GM12878 (cell line): ENCODE measurements at regions not wholly inside any gene's neighbourhood (a gene's known extent, or its start where the extent isn't known, plus 50 kb on each side); places are given as distances from the start of the nearest gene placed in this dataset.

Experiments used
- ATAC-seq: fragments of 200-7000 bp; cut with Tn5 transposase; 3 replicates; pipeline ENCODE4 v1.9.1; 2020; ENCODE audit warnings: mild to moderate bottlenecking, moderate library complexity
- BruUV-seq: library from RNA; stranded (reverse); fragments of 400-500 nt; replicated peaks from 2 replicates; lab custom pipeline; 2021; lab: Mats Ljungman, UMichigan
- CTCF ChIA-PET: fragments of 300-600 bp; sonication (Branson Sonifier 250); formaldehyde crosslinking; extraction: SDS; loops from one replicate; lab custom pipeline; 2021; ENCODE audit warnings: inconsistent platforms; lab: Yijun Ruan, JAX
- POLR2A ChIA-PET: fragments of 350-600 bp; formaldehyde crosslinking; extraction: SDS; loops from one replicate; lab custom pipeline; 2021; ENCODE audit warnings: inconsistent platforms; lab: Charles Lee
- RAD21 ChIA-PET: fragments of 300-600 bp; sonication (Branson Sonifier 250); formaldehyde crosslinking; loops from one replicate; lab custom pipeline; 2023; ENCODE audit warnings: antibody characterized with exemption; ENCODE audit not compliant: unreplicated experiment; lab: Charles Lee
- SMC1A ChIA-PET: fragments of 300-600 bp; sonication (Branson Sonifier 250); formaldehyde crosslinking; loops from one replicate; lab custom pipeline; 2023; ENCODE audit not compliant: unreplicated experiment, uncharacterized antibody; lab: Charles Lee
- DNase-seq: peaks from one replicate; pipeline ENCODE4 v3.0.0-alpha.2; 2011; ENCODE audit warnings: low read depth, low spot score
- FAIRE-seq: peaks from 3 replicates; lab custom pipeline; 2011; peaks lifted over from hg19 to GRCh38; lab: Jason Lieb, UNC
- H2AFZ ChIP-seq: 2 replicates; pipeline ENCODE4 v1.6.0; 2011; ENCODE audit warnings: low read depth, low read length, control low read depth; ENCODE audit not compliant: control insufficient read depth
- H3K27ac ChIP-seq: 2 replicates; pipeline ENCODE4 v1.5.1; 2011; ENCODE audit warnings: control low read depth; ENCODE audit not compliant: control insufficient read depth, insufficient read depth
- H3K27me3 ChIP-seq, 2 experiments: replicated peaks in 1 of 2; 2 replicates each; pipeline versions ENCODE4 v1.6.0 to v1.6.1; 2011; ENCODE audit warnings: low read length in 1 of 2; ENCODE audit not compliant: control insufficient read depth in 2 of 2, insufficient read depth in 2 of 2
- H3K36me3 ChIP-seq, 2 experiments: 2 replicates each; pipeline ENCODE4 v1.5.1; 2011; ENCODE audit warnings: low read length in 1 of 2; ENCODE audit not compliant: control insufficient read depth in 2 of 2, insufficient read depth in 2 of 2
- H3K4me1 ChIP-seq: 2 replicates; pipeline ENCODE4 v1.6.1; 2011; ENCODE audit warnings: mild to moderate bottlenecking, low read length, moderate library complexity, mixed read lengths; ENCODE audit not compliant: control insufficient read depth, insufficient read depth
- H3K4me2 ChIP-seq: 2 replicates; pipeline ENCODE4 v1.6.0; 2011; ENCODE audit warnings: control low read depth; ENCODE audit not compliant: control insufficient read depth, insufficient read depth
- H3K4me3 ChIP-seq: fragments of 200-600 bp; sonication (generic); 2 replicates; pipeline ENCODE4 v1.5.1; 2016
- H3K79me2 ChIP-seq: 2 replicates; pipeline ENCODE4 v1.6.0; 2011; ENCODE audit warnings: low read length; ENCODE audit not compliant: control insufficient read depth, insufficient read depth
- H3K9ac ChIP-seq: 2 replicates; pipeline ENCODE4 v1.8.0; 2011; ENCODE audit warnings: low read length, control low read depth, mixed read lengths; ENCODE audit not compliant: control insufficient read depth, insufficient read depth
- H3K9me3 ChIP-seq: replicated peaks from 3 replicates; pipeline ENCODE4 v1.5.1; 2011; ENCODE audit warnings: mild to moderate bottlenecking, low read length; ENCODE audit not compliant: control insufficient read depth, insufficient read depth
- H4K20me1 ChIP-seq: 2 replicates; pipeline ENCODE4 v1.6.0; 2011; ENCODE audit not compliant: control insufficient read depth, insufficient read depth
- MAX ChIP-seq: IDR thresholded peaks from 2 replicates; pipeline ENCODE4 v1.6.1; 2012; ENCODE audit warnings: low read depth, low read length, improper control_type of control experiment
- MYC ChIP-seq: IDR thresholded peaks from 2 replicates; pipeline ENCODE4 v1.6.1; 2011; ENCODE audit warnings: mild to moderate bottlenecking, low read length, moderate library complexity, inconsistent platforms; ENCODE audit not compliant: insufficient read depth, insufficient replicate concordance, insufficient read length, severe bottlenecking
- PML ChIP-seq: IDR thresholded peaks from 2 replicates; pipeline ENCODE4 v1.6.1; 2012; ENCODE audit warnings: low read length, inconsistent platforms
- TCF7 ChIP-seq: IDR thresholded peaks from 2 replicates; pipeline ENCODE4 v1.6.1; 2014; ENCODE audit warnings: antibody characterized with exemption, borderline replicate concordance
- ZBED1 ChIP-seq: IDR thresholded peaks from 2 replicates; pipeline ENCODE4 v1.6.1; 2016; ENCODE audit warnings: borderline replicate concordance
- ZNF384 ChIP-seq: IDR thresholded peaks from 2 replicates; pipeline ENCODE4 v1.6.1; 2012; ENCODE audit warnings: low read depth, mild to moderate bottlenecking, low read length, improper control_type of control experiment, borderline replicate concordance
- WGBS: methylation state at CpG from one replicate; pipeline ENCODE4 v1.1.6; 2016; ENCODE audit warnings: low lambda C conversion rate; ENCODE audit not compliant: insufficient replicate concordance, insufficient coverage; ENCODE audit errors: missing lambda C conversion rate; 5-methylcytosine and 5-hydroxymethylcytosine counted together
- in situ Hi-C: fragments of 300-500 bp; cut with MboI; formaldehyde crosslinking; loops from 9 replicates; pipeline ENCODE4 v1.14.3; 2018; ENCODE audit warnings: mixed read lengths
- intact Hi-C: fragments of 100-400 bp; cut with micrococcal nuclease; formaldehyde crosslinking; loops from one replicate; pipeline ENCODE4 v1.14.2; 2022; ENCODE audit not compliant: unreplicated experiment
- TF ChIP-seq, protein P1 (sequence below): IDR thresholded peaks from 2 replicates; pipeline ENCODE4 v1.6.1; 2012; ENCODE audit warnings: low read depth, low read length, improper control_type of control experiment

DNA sequence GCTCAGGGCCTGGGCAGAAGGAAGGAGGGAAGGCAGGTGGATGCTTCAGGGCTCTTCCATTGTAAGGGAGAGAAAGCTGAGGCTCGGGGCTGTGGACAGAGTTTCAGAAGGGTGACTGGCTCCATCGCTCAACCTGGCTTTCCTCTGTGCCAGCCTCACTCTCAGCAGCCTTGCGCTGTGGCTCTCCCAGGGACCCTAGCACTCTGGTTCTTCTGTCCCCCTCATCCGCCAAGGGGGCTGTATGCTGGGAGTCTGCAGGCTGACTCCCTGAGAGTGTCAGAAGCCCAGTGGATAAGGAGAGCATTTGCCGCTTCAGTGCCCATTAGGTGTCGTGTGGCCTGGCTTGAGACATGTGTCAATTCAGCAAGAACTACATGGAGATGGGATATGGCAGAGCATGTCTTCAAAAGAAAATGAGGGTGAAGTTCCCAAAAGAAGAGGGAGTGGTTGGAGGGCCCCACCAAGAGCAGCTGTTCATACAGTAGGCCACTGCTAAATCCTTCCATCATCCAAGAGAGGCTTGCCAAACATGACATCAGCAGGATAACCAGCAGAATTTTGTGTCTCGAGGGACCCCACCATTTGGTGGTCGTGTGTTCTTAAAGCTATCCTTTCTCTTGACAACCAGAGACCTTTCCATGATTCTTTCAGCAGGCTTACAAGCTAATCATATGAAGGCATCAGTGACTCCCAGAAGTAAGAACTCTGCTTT is 148.2 kb downstream of the IRX5 start:
- Histone ChIP-seq H2AFZ (no peak overlapping the region), H3K9ac (no peak overlapping the region), H3K79me2 (no peaks in the 10 kb centered on the region), H3K9me3 (no peaks in the 10 kb centered on the region), H4K20me1 (no peaks in the 10 kb centered on the region), H3K27me3 (no peaks in the 10 kb centered on the region; a peak in 1 of 4 replicates), H3K36me3 (no peaks in the 10 kb centered on the region), H3K4me2 (no peak overlapping the region), H3K4me3 (no peak overlapping the region), H3K4me1 (no peaks in the 10 kb centered on the region), H3K27ac (no peak overlapping the region)
- RAD21 ChIA-PET: no interaction called here
- WGBS: 38% methylated on average over 8 of the region's 8 CpGs
- POLR2A ChIA-PET: no interaction called here
- BruUV-seq: no TSS peak
- FAIRE-seq (no peak), DNase-seq (no peak), ATAC-seq (no peak)
- intact Hi-C loops: no loop called here
- in situ Hi-C loops: no loop called here
- SMC1A ChIA-PET: no interaction called here
- TF ChIP-seq ZBED1 (no peak), MYC (no peak), TCF7 (no peak), MAX (no peak), PML (no peak), ZNF384 (no peak)
- TF ChIP-seq, protein P1, sequence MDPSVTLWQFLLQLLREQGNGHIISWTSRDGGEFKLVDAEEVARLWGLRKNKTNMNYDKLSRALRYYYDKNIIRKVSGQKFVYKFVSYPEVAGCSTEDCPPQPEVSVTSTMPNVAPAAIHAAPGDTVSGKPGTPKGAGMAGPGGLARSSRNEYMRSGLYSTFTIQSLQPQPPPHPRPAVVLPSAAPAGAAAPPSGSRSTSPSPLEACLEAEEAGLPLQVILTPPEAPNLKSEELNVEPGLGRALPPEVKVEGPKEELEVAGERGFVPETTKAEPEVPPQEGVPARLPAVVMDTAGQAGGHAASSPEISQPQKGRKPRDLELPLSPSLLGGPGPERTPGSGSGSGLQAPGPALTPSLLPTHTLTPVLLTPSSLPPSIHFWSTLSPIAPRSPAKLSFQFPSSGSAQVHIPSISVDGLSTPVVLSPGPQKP: no peak
- CTCF ChIA-PET: no interaction called here
